ENCODE measurements at regions not wholly inside any gene's neighbourhood (a gene's known extent, or its start where the extent isn't known, plus 50 kb on each side); places are given as distances from the start of the nearest gene placed in this dataset.
"Not testable (repeated sequence)": the region's sequence is repeated elsewhere in the genome, so short reads cannot be mapped to it uniquely, and the experiment has no call there.

DNA sequence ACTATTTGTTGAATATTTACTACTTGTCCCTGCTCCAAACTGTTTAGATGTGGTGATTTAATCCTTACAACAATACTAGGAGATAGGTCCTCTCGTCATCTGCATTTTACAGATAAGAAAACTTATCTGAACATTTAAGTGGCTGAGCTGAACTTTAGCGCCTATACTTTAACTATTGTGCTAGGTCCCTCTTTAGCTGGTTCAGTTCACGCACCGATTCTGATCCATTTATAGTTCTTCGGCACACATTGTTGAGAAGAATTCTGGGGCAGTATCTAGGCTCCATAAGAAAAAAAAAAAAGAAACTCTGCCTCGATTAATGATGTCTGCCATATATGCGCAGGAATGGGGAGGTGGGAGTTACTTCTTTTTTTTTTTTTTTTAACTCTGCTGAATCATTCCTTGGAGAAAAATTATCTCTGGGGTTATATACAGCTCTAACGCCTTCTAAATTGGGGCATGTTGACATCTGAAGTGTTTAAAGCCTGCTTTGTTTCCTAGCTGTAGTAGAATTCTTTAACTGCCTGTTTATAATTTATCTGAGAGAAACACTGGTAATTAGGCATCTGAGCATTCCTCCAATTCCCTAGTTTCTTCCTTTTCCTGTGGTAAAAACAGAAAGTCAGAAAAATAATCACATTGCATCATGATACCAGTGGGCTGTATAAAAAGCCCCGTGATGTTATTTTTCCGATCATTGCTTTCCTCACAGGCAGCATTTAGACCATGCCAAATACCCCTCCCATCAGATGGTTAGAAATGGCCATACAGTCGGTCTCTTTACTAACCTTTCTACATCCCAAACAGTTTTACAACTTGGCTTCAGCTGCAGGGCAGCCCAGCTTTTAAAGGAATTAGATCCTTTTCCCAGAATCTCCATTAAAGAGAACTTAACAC, 98.5 kb upstream of the KDM7A start:
- Histone ChIP-seq H3K27ac (ENCODE audit: control insufficient read depth, insufficient read depth, low read length) (no peak overlapping the region), H3K36me3 (ENCODE audit: control insufficient read depth in 2 of 2, extremely low read depth in 1 of 2, insufficient read depth in 2 of 2, low read length in 2 of 2) (no peaks in the 10 kb centered on the region), H3K4me1 (ENCODE audit: control insufficient read depth, extremely low read depth, insufficient read depth, low read length) (no peaks in the 10 kb centered on the region), H3K4me3 (ENCODE audit: control insufficient read depth in 2 of 3, extremely low read depth in 1 of 3, insufficient read depth in 2 of 3, low read depth in 1 of 3, low read length in 3 of 3) (no peak overlapping the region), H3K9ac (ENCODE audit: control insufficient read depth, extremely low read depth, insufficient read depth, low read length) (no peak overlapping the region), H2AFZ (ENCODE audit: control insufficient read depth, low read length) (no peak overlapping the region), H3K4me2 (ENCODE audit: control insufficient read depth, extremely low read depth, insufficient read depth, low read depth, low read length) (no peak overlapping the region), H3K79me2 (ENCODE audit: control insufficient read depth, insufficient read depth, low read length) (no peaks in the 10 kb centered on the region), H3K9me1 (ENCODE audit: control insufficient read depth, extremely low read depth, insufficient read depth, low read length) (no peaks in the 10 kb centered on the region), H3K27me3 (ENCODE audit: control insufficient read depth, extremely low read depth, insufficient read depth, low read length) (no peaks in the 10 kb centered on the region), H4K20me1 (ENCODE audit: control insufficient read depth, extremely low read depth, insufficient read depth, low read length) (no peaks in the 10 kb centered on the region), H3K9me3 (ENCODE audit: control insufficient read depth, low read depth, low read length) (no peaks in the 10 kb centered on the region)
- FAIRE-seq: no peak
- DNase-seq (ENCODE audit: low read depth, low spot score): no peak
- no peak for TF ChIP-seq EZH2 (IDR thresholded peaks at IDR 0.05; ENCODE audit: low read length)
- TF ChIP-seq, protein P1, sequence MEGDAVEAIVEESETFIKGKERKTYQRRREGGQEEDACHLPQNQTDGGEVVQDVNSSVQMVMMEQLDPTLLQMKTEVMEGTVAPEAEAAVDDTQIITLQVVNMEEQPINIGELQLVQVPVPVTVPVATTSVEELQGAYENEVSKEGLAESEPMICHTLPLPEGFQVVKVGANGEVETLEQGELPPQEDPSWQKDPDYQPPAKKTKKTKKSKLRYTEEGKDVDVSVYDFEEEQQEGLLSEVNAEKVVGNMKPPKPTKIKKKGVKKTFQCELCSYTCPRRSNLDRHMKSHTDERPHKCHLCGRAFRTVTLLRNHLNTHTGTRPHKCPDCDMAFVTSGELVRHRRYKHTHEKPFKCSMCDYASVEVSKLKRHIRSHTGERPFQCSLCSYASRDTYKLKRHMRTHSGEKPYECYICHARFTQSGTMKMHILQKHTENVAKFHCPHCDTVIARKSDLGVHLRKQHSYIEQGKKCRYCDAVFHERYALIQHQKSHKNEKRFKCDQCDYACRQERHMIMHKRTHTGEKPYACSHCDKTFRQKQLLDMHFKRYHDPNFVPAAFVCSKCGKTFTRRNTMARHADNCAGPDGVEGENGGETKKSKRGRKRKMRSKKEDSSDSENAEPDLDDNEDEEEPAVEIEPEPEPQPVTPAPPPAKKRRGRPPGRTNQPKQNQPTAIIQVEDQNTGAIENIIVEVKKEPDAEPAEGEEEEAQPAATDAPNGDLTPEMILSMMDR (optimal IDR thresholded peaks at IDR 0.05 in 1 of 3, IDR thresholded peaks at IDR 0.05 in 1 of 3, conservative IDR thresholded peaks at IDR 0.05 in 1 of 3; ENCODE audit: extremely low read depth in 1 of 3, insufficient read depth in 2 of 3, low read length in 3 of 3): no peak
- dilution Hi-C loops (cut with MboI; ENCODE audit: extremely low pct_ligation_motif_present, low sequenced_read_pairs): no loop called here

DNA sequence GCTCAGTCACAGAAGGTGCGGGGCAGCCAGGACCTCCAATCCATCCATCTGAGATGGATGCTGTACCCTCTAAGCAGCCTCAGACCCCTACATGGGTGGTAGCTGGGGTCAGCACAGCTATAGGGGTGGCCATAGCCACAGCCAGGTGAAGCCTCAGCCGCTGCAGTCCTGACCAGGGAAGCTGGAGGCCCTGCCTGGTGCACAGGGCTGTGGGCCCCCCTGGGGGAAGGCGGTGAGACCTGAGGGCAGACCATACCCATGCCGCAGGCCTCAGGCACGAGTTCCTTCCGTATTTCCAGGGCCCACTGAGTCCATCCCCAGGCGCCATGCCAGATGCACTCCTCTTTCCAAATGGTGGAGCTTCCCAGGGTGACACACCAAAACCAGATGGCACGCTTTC, 96.6 kb upstream of the KDM7A start:
- FAIRE-seq (no peak), DNase-seq (ENCODE audit: low read depth, low spot score) (no peak)
- TF ChIP-seq, protein P1 (optimal IDR thresholded peaks at IDR 0.05 in 1 of 3, IDR thresholded peaks at IDR 0.05 in 1 of 3, conservative IDR thresholded peaks at IDR 0.05 in 1 of 3; ENCODE audit: extremely low read depth in 1 of 3, insufficient read depth in 2 of 3, low read length in 3 of 3): no peak
- TF ChIP-seq EZH2 (IDR thresholded peaks at IDR 0.05; ENCODE audit: low read length): no peak
- no peaks in the 10 kb centered on the region for H3K9me1 ChIP-seq (ENCODE audit: control insufficient read depth, extremely low read depth, insufficient read depth, low read length)
- no peaks in the 10 kb centered on the region for H3K79me2 ChIP-seq (ENCODE audit: control insufficient read depth, insufficient read depth, low read length)
- no peaks in the 10 kb centered on the region for H3K9me3 ChIP-seq (ENCODE audit: control insufficient read depth, low read depth, low read length)
- no peak overlapping the region for H3K4me3 ChIP-seq (ENCODE audit: control insufficient read depth in 2 of 3, extremely low read depth in 1 of 3, insufficient read depth in 2 of 3, low read depth in 1 of 3, low read length in 3 of 3)
- no peak overlapping the region for H2AFZ ChIP-seq (ENCODE audit: control insufficient read depth, low read length)
- no peaks in the 10 kb centered on the region for H3K27me3 ChIP-seq (ENCODE audit: control insufficient read depth, extremely low read depth, insufficient read depth, low read length)
- H3K9ac ChIP-seq (ENCODE audit: control insufficient read depth, extremely low read depth, insufficient read depth, low read length): no peak overlapping the region
- no peaks in the 10 kb centered on the region for H4K20me1 ChIP-seq (ENCODE audit: control insufficient read depth, extremely low read depth, insufficient read depth, low read length)
- H3K36me3 ChIP-seq (ENCODE audit: control insufficient read depth in 2 of 2, extremely low read depth in 1 of 2, insufficient read depth in 2 of 2, low read length in 2 of 2): no peaks in the 10 kb centered on the region
- no peaks in the 10 kb centered on the region for H3K4me1 ChIP-seq (ENCODE audit: control insufficient read depth, extremely low read depth, insufficient read depth, low read length)
- H3K27ac ChIP-seq (ENCODE audit: control insufficient read depth, insufficient read depth, low read length): no peak overlapping the region
- no peak overlapping the region for H3K4me2 ChIP-seq (ENCODE audit: control insufficient read depth, extremely low read depth, insufficient read depth, low read depth, low read length)
- dilution Hi-C loops (cut with MboI; ENCODE audit: extremely low pct_ligation_motif_present, low sequenced_read_pairs): no loop called here

DNA sequence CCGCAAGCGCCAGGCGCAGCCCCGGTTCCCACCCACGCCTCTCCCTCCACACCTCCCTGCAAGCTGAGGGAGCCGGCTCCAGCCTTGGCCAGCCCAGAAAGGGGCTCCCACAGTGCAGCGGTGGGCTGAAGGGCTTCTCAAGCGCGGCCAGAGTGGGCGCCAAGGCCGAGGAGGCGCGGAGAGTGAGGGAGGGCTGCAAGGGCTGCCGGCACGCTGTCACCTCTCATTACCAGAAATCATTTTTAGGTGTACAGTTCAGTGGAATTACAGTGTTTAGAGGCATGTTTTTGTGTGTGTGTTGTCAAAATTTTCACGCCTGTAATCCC, 94.8 kb upstream of the KDM7A start:
- H3K4me1 ChIP-seq (ENCODE audit: control insufficient read depth, extremely low read depth, insufficient read depth, low read length); FAIRE-seq; dilution Hi-C loops (cut with MboI; ENCODE audit: extremely low pct_ligation_motif_present, low sequenced_read_pairs): not testable (repeated sequence)

More for the DNA sequence above, 94.8 kb upstream of the KDM7A start:
- not testable (repeated sequence) for H3K9ac ChIP-seq (ENCODE audit: control insufficient read depth, extremely low read depth, insufficient read depth, low read length); H4K20me1 ChIP-seq (ENCODE audit: control insufficient read depth, extremely low read depth, insufficient read depth, low read length); H3K9me3 ChIP-seq (ENCODE audit: control insufficient read depth, low read depth, low read length); H3K9me1 ChIP-seq (ENCODE audit: control insufficient read depth, extremely low read depth, insufficient read depth, low read length); H3K36me3 ChIP-seq (ENCODE audit: control insufficient read depth in 2 of 2, extremely low read depth in 1 of 2, insufficient read depth in 2 of 2, low read length in 2 of 2); H3K4me2 ChIP-seq (ENCODE audit: control insufficient read depth, extremely low read depth, insufficient read depth, low read depth, low read length); H3K27ac ChIP-seq (ENCODE audit: control insufficient read depth, insufficient read depth, low read length); H3K4me3 ChIP-seq (ENCODE audit: control insufficient read depth in 2 of 3, extremely low read depth in 1 of 3, insufficient read depth in 2 of 3, low read depth in 1 of 3, low read length in 3 of 3); DNase-seq (ENCODE audit: low read depth, low spot score); H3K27me3 ChIP-seq (ENCODE audit: control insufficient read depth, extremely low read depth, insufficient read depth, low read length); H3K79me2 ChIP-seq (ENCODE audit: control insufficient read depth, insufficient read depth, low read length); H2AFZ ChIP-seq (ENCODE audit: control insufficient read depth, low read length)
